Omental fat pad (tissue), 3 donors: ENCODE measurements at regions not wholly inside any gene's neighbourhood (a gene's known extent, or its start where the extent isn't known, plus 50 kb on each side); places are given as distances from the start of the nearest gene placed in this dataset.

Source experiments
- ATAC-seq: fragments of 150-250 bp; one replicate; pipeline ENCODE4 v1.9.1; 2016; ENCODE audit warnings: mild to moderate bottlenecking, moderate library complexity; ENCODE audit not compliant: low FRiP score
- DNase-seq: peaks from one replicate; pipeline ENCODE4 v3.0.0-alpha.2; 2019; ENCODE audit warnings: low spot score
- CTCF ChIP-seq, 3 donors: fragments of 450-650 bp; IDR thresholded peaks; one replicate each; pipeline ENCODE4 v1.5.1; 2016 to 2017; ENCODE audit warnings: antibody characterized with exemption in 3 of 3, mild to moderate bottlenecking in 3 of 3, moderate library complexity in 2 of 3

GRCh38 chr18:5091741-5092140 is 105.3 kb downstream of the AKAIN1 start:
- ATAC-seq (no peak), DNase-seq (no peak)
- TF ChIP-seq CTCF (IDR thresholded peaks at IDR 0.05) = no peak

- no peak for DNase-seq
- no peak for ATAC-seq
- no peak for TF ChIP-seq CTCF (IDR thresholded peaks at IDR 0.05)
Measured at GRCh38 chr18:5075297-5075696, 121.8 kb downstream of the AKAIN1 start.

- TF ChIP-seq CTCF (IDR thresholded peaks at IDR 0.05) = no peak
- ATAC-seq (no peak), DNase-seq (no peak)
Measured at GRCh38 chr18:5073026-5073944, 123.8 kb downstream of the AKAIN1 start.

- ATAC-seq (no peak), DNase-seq (no peak)
- no peak for TF ChIP-seq CTCF (IDR thresholded peaks at IDR 0.05)
Measured at GRCh38 chr18:5068851-5069250, 128.2 kb downstream of the AKAIN1 start.

GRCh38 chr18:5066380-5066977 is 130.6 kb downstream of the AKAIN1 start:
- ATAC-seq (no peak), DNase-seq (no peak)
- no peak for TF ChIP-seq CTCF (IDR thresholded peaks at IDR 0.05)

GRCh38 chr18:5065615-5066014 is 131.4 kb downstream of the AKAIN1 start:
- DNase-seq (no peak), ATAC-seq (no peak)
- TF ChIP-seq CTCF (IDR thresholded peaks at IDR 0.05) = no peak
